Endothelial cell of umbilical vein (primary cell): ENCODE measurements at regions not wholly inside any gene's neighbourhood (a gene's known extent, or its start where the extent isn't known, plus 50 kb on each side); places are given as distances from the start of the nearest gene placed in this dataset.

Experiments used
- BruUV-seq: library from RNA; stranded (reverse); fragments of 400-500 nt; replicated peaks from 2 replicates; lab custom pipeline; 2021; lab: Mats Ljungman, UMichigan
- CTCF ChIA-PET: fragments of 300-600, 350-600 bp; sonication (Branson Sonifier 250); formaldehyde crosslinking; loops from one replicate; lab custom pipeline; 2021; ENCODE audit warnings: antibody characterized with exemption, inconsistent platforms; lab: Charles Lee
- POLR2A ChIA-PET: fragments of 300-600, 350-600 bp; sonication (Branson Sonifier 250); formaldehyde crosslinking; loops from one replicate; lab custom pipeline; 2021; ENCODE audit warnings: antibody characterized with exemption, inconsistent platforms; lab: Charles Lee
- DNase-seq: peaks from one replicate; pipeline ENCODE4 v3.0.0-alpha.2; 2011; ENCODE audit warnings: low read depth, low spot score
- FAIRE-seq: peaks from 2 replicates; lab custom pipeline; 2011; peaks lifted over from hg19 to GRCh38; lab: Jason Lieb, UNC
- H2AFZ ChIP-seq: 2 replicates; pipeline ENCODE4 v1.6.0; 2012; ENCODE audit warnings: low read depth, low read length, control low read depth, inconsistent platforms
- H3K27ac ChIP-seq: 2 replicates; pipeline ENCODE4 v1.5.1; 2011; ENCODE audit warnings: low read depth, mild to moderate bottlenecking, control low read depth, low read length, moderate library complexity; ENCODE audit not compliant: insufficient read depth
- H3K27me3 ChIP-seq, 2 experiments: 2 replicates each; pipeline versions ENCODE4 v1.6.0 to v1.6.1; 2011; ENCODE audit warnings: low read length in 2 of 2, mixed read lengths in 1 of 2; ENCODE audit not compliant: control insufficient read depth in 2 of 2, insufficient read depth in 2 of 2
- H3K36me3 ChIP-seq, 2 experiments: 2 replicates in 1 of 2; 3 replicates in 1 of 2; pipeline ENCODE4 v1.5.1; 2011; ENCODE audit warnings: low read length in 2 of 2, mild to moderate bottlenecking in 1 of 2, moderate library complexity in 1 of 2; ENCODE audit not compliant: control insufficient read depth in 2 of 2, insufficient read depth in 2 of 2; ENCODE audit errors: extremely low read depth in 1 of 2
- H3K4me1 ChIP-seq: 3 replicates; pipeline ENCODE4 v1.5.1; 2011; ENCODE audit warnings: mild to moderate bottlenecking, low read length; ENCODE audit not compliant: control insufficient read depth, insufficient read depth; ENCODE audit errors: extremely low read depth
- H3K4me2 ChIP-seq: 2 replicates; pipeline ENCODE4 v1.6.1; 2011; ENCODE audit warnings: low read length, control low read depth, mixed read lengths; ENCODE audit not compliant: insufficient read depth
- H3K4me3 ChIP-seq, 3 experiments: fragments of 200-600 bp in 1 of 3; sonication (generic), shearing (Covaris generic) in 1 of 3; replicated peaks in 1 of 3; 2 replicates each; pipeline ENCODE4 v1.5.1; 2011 to 2016; ENCODE audit warnings: control low read depth in 3 of 3, low read length in 3 of 3, mild to moderate bottlenecking in 2 of 3, inconsistent platforms in 1 of 3, low read depth in 1 of 3, moderate library complexity in 1 of 3; ENCODE audit not compliant: insufficient read depth in 1 of 3
- H3K79me2 ChIP-seq: 2 replicates; pipeline ENCODE4 v1.6.0; 2012; ENCODE audit warnings: low read length, inconsistent platforms; ENCODE audit not compliant: control insufficient read depth, insufficient read depth
- H3K9ac ChIP-seq: replicated peaks from 2 replicates; pipeline ENCODE3; 2011; ENCODE audit warnings: low read length, control low read depth; ENCODE audit not compliant: insufficient read depth; ENCODE audit errors: extremely low read depth
- H3K9me1 ChIP-seq: replicated peaks from 3 replicates; pipeline ENCODE4 v1.6.0; 2011; ENCODE audit warnings: mild to moderate bottlenecking, low read length; ENCODE audit not compliant: control insufficient read depth, insufficient read depth; ENCODE audit errors: extremely low read depth
- H3K9me3 ChIP-seq: replicated peaks from 2 replicates; pipeline ENCODE4 v1.5.1; 2012; ENCODE audit warnings: low read length, inconsistent platforms; ENCODE audit not compliant: control insufficient read depth, insufficient read depth
- H4K20me1 ChIP-seq: replicated peaks from 2 replicates; pipeline ENCODE3; 2011; ENCODE audit warnings: mild to moderate bottlenecking, low read length; ENCODE audit not compliant: control insufficient read depth, insufficient read depth; ENCODE audit errors: extremely low read depth
- EZH2 ChIP-seq: IDR thresholded peaks from 2 replicates; pipeline ENCODE4 v1.6.1; 2012; ENCODE audit warnings: borderline replicate concordance, low read depth, mild to moderate bottlenecking, moderate library complexity, low read length, inconsistent platforms; ENCODE audit not compliant: severe bottlenecking
- FOS ChIP-seq: IDR thresholded peaks from 2 replicates; pipeline ENCODE4 v1.6.1; 2011; ENCODE audit warnings: mild to moderate bottlenecking, low read length, moderate library complexity, borderline replicate concordance; ENCODE audit not compliant: insufficient read depth
- GATA2 ChIP-seq: IDR thresholded peaks from 2 replicates; pipeline ENCODE4 v1.7.0; 2011; ENCODE audit warnings: low read depth, mild to moderate bottlenecking, moderate library complexity, mixed read lengths, low read length; ENCODE audit not compliant: insufficient read length, insufficient read depth
- JUN ChIP-seq: IDR thresholded peaks from 2 replicates; pipeline ENCODE4 v1.6.1; 2011; ENCODE audit warnings: borderline replicate concordance, low read depth; ENCODE audit not compliant: insufficient read length, insufficient read depth
- MYC ChIP-seq: IDR thresholded peaks from one replicate; pipeline ENCODE4 v1.6.1; 2011; ENCODE audit warnings: mild to moderate bottlenecking, low read depth, low read length
- POLR2A ChIP-seq: IDR thresholded peaks from 2 replicates; pipeline ENCODE4 v1.6.1; 2012; ENCODE audit warnings: low read depth, mild to moderate bottlenecking, control low read depth, low read length
- POLR2AphosphoS5 ChIP-seq: IDR thresholded peaks from 2 replicates; pipeline ENCODE4 v1.6.1; 2012; ENCODE audit warnings: low read depth, mild to moderate bottlenecking, control low read depth, low read length, moderate library complexity; ENCODE audit not compliant: insufficient read depth
- dilution Hi-C: fragments of 300-500 bp; cut with MboI; formaldehyde crosslinking; loops from one replicate; pipeline ENCODE4 v1.15.0; 2019; ENCODE audit warnings: low sequenced_read_pairs; ENCODE audit not compliant: extremely low pct_ligation_motif_present
- intact Hi-C: fragments of 100-400 bp; cut with micrococcal nuclease; formaldehyde crosslinking; loops from one replicate; pipeline ENCODE4 v1.10.0; 2022
- TF ChIP-seq, protein P1 (sequence below): IDR thresholded peaks from 2 replicates; pipeline ENCODE4 v1.6.1; 2011; ENCODE audit not compliant: insufficient read depth, insufficient read length
- TF ChIP-seq, protein P2 (sequence below), 2 donors: IDR thresholded peaks; 1 replicate in 1 of 2; 2 replicates in 1 of 2; pipeline ENCODE4 v1.5.1; 2011; ENCODE audit warnings: low read length in 2 of 2, mild to moderate bottlenecking in 2 of 2, moderate library complexity in 2 of 2, control low read depth in 1 of 2, inconsistent platforms in 1 of 2, low read depth in 1 of 2; ENCODE audit not compliant: insufficient read depth in 1 of 2; ENCODE audit errors: extremely low read depth in 1 of 2

DNA sequence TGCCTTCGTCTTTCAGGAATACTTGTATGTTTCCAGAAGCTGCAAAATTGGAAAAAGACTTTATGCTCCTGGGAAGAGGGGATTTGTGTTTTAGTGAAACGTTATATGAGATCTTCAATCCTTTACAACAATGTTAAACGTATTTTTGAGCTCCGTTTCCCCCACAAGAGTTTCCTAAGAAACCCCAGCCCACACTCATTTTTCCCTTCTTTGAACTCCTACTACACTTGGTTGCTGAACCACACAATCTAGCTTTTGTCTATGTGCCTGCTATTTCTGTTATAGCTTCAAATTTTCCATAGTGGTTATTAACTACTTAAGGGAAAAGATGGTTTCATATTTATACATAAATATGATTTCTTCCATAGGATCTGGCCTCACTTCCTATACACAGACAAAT is 238.6 kb upstream of the ACTBL2 start:
- DNase-seq (no peak), FAIRE-seq (no peak)
- Histone ChIP-seq H3K4me2 (no peak overlapping the region), H3K9me1 (no peaks in the 10 kb centered on the region), H3K4me1 (no peaks in the 10 kb centered on the region), H3K9me3 (no peaks in the 10 kb centered on the region), H3K79me2 (no peaks in the 10 kb centered on the region), H3K27ac (no peak overlapping the region), H3K36me3 (no peaks in the 10 kb centered on the region), H4K20me1 (no peaks in the 10 kb centered on the region), H3K4me3 (no peak overlapping the region), H3K9ac (no peak overlapping the region), H2AFZ (no peak overlapping the region), H3K27me3 (no peaks in the 10 kb centered on the region)
- intact Hi-C loops (no loop called here), dilution Hi-C loops (no loop called here)
- ChIA-PET CTCF (interaction anchor here (0.6 to 2.1 kb wide), 4 partner anchors 23 to 583 kb away, joined by 3 to 8 read pairs (median 4); no protein-coding TSS in a partner anchor), POLR2A (no interaction called here)
- BruUV-seq = no TSS peak
- TF ChIP-seq POLR2AphosphoS5 = no peak
- TF ChIP-seq JUN = no peak
- TF ChIP-seq FOS = no peak
- no peak for TF ChIP-seq EZH2
- TF ChIP-seq GATA2 = no peak
- TF ChIP-seq, protein P1, sequence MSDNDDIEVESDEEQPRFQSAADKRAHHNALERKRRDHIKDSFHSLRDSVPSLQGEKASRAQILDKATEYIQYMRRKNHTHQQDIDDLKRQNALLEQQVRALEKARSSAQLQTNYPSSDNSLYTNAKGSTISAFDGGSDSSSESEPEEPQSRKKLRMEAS = no peak
- TF ChIP-seq, protein P2, sequence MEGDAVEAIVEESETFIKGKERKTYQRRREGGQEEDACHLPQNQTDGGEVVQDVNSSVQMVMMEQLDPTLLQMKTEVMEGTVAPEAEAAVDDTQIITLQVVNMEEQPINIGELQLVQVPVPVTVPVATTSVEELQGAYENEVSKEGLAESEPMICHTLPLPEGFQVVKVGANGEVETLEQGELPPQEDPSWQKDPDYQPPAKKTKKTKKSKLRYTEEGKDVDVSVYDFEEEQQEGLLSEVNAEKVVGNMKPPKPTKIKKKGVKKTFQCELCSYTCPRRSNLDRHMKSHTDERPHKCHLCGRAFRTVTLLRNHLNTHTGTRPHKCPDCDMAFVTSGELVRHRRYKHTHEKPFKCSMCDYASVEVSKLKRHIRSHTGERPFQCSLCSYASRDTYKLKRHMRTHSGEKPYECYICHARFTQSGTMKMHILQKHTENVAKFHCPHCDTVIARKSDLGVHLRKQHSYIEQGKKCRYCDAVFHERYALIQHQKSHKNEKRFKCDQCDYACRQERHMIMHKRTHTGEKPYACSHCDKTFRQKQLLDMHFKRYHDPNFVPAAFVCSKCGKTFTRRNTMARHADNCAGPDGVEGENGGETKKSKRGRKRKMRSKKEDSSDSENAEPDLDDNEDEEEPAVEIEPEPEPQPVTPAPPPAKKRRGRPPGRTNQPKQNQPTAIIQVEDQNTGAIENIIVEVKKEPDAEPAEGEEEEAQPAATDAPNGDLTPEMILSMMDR (IDR thresholded peaks at IDR 0.05; ENCODE audit: extremely low read depth in 1 of 2, insufficient read depth in 1 of 2, low read depth in 1 of 2, low read length in 2 of 2) = no peak
- TF ChIP-seq POLR2A = no peak
- TF ChIP-seq MYC = no peak
